Kidney epithelial cell (primary cell): ENCODE measurements at regions not wholly inside any gene's neighbourhood (a gene's known extent, or its start where the extent isn't known, plus 50 kb on each side); places are given as distances from the start of the nearest gene placed in this dataset.
A peak's percentile ranks its signal among the peaks of the same experiment; 100 is the strongest.

Source experiments
- DNase-seq: peaks from one replicate; pipeline ENCODE4 v3.0.0-alpha.2; 2010; ENCODE audit warnings: low read depth
- H3K27me3 ChIP-seq: 2 replicates; pipeline ENCODE4 v1.6.0; 2011; ENCODE audit warnings: low read length; ENCODE audit not compliant: control insufficient read depth, insufficient read depth
- H3K36me3 ChIP-seq: 2 replicates; pipeline ENCODE4 v1.5.1; 2011; ENCODE audit warnings: low read length; ENCODE audit not compliant: control insufficient read depth, insufficient read depth
- H3K4me3 ChIP-seq: 2 replicates; pipeline ENCODE4 v1.5.1; 2011; ENCODE audit warnings: low read depth, mild to moderate bottlenecking, control low read depth, low read length
- TF ChIP-seq, protein P1 (sequence below): IDR thresholded peaks from 2 replicates; pipeline ENCODE4 v1.5.1; 2011; ENCODE audit warnings: mild to moderate bottlenecking, moderate library complexity, low read length, control low read depth, inconsistent platforms; ENCODE audit not compliant: insufficient read depth, poor library complexity, severe bottlenecking

DNA sequence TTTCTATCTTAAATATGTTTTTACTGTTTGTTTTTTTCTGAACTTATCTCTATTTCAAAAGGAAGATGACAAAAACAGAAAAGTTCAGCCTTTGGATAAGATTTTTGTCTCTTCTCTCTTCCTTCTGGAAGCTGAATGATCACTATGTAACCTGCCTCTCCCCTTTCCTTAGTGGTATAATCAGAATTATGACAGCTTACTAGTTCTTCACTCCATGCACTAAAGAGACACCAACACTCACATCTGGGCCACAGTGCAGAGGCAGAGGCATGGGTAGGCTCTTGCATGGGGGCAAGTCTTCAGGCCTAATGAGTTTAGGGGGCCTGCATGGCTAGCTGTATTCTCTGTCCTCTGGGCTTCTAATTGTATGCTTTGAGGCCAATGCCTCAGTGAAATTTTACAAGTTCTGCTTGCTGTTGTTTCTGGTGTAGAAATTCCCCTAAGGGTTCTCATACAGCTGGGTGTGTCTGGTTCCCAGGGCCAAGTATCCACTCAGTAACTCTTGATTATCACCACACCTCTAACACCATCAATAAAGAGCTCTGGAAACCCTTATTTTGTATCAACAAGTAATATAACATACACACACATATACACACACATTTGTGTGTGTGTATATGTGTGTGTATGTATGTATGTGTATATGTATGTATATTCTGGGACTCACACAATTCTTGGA, 96.8 kb upstream of the POM121L12 start:
- TF ChIP-seq, protein P1, sequence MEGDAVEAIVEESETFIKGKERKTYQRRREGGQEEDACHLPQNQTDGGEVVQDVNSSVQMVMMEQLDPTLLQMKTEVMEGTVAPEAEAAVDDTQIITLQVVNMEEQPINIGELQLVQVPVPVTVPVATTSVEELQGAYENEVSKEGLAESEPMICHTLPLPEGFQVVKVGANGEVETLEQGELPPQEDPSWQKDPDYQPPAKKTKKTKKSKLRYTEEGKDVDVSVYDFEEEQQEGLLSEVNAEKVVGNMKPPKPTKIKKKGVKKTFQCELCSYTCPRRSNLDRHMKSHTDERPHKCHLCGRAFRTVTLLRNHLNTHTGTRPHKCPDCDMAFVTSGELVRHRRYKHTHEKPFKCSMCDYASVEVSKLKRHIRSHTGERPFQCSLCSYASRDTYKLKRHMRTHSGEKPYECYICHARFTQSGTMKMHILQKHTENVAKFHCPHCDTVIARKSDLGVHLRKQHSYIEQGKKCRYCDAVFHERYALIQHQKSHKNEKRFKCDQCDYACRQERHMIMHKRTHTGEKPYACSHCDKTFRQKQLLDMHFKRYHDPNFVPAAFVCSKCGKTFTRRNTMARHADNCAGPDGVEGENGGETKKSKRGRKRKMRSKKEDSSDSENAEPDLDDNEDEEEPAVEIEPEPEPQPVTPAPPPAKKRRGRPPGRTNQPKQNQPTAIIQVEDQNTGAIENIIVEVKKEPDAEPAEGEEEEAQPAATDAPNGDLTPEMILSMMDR = no peak
- H3K4me3 ChIP-seq = no peak overlapping the region
- H3K27me3 ChIP-seq = no peaks in the 10 kb centered on the region
- DNase-seq = no peak
- H3K36me3 ChIP-seq = no peaks in the 10 kb centered on the region

DNA sequence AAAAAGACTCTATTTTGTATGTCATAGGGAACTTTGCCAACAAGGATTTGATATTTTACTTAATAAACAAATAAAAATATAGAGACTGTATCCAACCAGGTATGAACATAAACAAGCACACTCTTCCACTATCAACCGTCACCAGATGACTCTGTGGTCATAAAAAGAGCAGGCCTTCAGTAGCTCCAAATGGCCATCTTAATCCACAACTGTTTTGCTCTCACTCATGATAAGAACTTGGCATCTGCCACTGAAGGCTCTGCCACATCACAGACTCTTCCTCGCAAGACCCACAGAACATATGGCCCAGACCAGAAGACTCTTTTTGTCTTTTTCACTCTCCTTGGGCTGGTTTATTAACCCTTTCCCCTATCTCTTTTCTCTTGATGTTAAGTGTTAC, 98.7 kb upstream of the POM121L12 start:
- no peak for DNase-seq
- Histone ChIP-seq H3K27me3 (no peaks in the 10 kb centered on the region), H3K36me3 (no peaks in the 10 kb centered on the region), H3K4me3 (no peak overlapping the region)
- TF ChIP-seq, protein P1 = no peak

DNA sequence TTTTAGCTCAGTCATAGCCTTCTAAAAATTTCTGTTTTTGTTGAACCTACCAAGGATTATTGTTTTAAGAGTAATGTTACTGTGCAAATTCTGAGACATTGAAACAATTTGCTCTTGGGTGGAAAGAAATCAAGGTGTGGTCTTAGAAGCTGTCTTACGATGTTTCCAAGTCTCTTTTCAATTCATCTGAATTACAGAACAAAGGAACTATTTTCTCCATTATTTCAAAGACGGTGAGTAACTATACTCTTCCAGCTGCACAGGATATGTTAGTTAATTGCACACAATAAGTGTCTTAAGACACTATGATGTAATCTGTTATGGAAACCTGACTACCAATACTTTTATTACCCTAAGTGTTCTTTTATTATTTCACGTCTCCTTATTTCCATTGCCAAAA, 106.8 kb upstream of the POM121L12 start:
- H3K4me3 ChIP-seq = no peak overlapping the region
- peak; percentile 29 for DNase-seq
- no peaks in the 10 kb centered on the region for H3K27me3 ChIP-seq
- H3K36me3 ChIP-seq = no peaks in the 10 kb centered on the region
- TF ChIP-seq, protein P1 = no peak

DNA sequence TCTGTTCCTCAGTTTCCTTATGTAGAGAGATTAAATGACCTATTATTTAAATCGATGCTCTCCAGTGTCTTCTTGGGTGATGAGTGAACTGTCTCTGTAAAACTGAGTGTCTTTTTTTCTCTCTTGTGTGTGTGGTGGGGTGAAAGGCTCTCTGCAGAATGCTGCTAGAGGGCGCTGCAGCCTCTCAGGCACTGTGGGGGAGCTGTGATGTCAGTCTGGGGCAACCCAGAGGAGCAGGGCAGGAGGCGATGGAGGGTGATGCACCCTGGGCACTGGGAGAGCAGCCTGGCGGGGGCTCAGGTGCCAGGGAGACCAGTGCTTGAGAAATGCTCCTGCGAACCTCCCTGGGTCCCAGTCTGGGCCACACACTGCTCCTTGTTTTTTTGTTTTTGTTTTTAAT, 110.1 kb upstream of the POM121L12 start:
- TF ChIP-seq, protein P1 = no peak
- H3K27me3 ChIP-seq = no peaks in the 10 kb centered on the region
- no peak for DNase-seq
- H3K4me3 ChIP-seq = no peak overlapping the region
- H3K36me3 ChIP-seq = no peaks in the 10 kb centered on the region

DNA sequence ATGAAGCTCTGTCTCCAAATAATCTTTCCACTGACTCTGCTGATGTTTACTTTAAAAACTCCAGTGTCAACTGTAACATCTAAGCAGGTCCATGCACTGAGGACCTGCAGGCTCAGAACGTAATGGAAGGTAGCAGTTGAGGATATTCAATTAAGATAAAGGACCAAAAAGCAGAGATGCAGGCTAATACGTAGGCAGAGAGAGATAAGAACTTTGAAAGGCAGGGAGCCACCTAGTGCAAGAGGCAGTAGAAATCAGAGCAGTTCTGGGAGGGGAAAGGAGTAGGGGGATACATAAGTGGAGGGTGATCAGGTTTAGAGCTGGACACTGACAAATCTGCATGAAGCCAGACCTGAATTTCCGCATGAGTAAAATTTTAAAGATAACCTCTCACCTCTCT, 114.5 kb upstream of the POM121L12 start:
- H3K27me3 ChIP-seq = no peaks in the 10 kb centered on the region
- TF ChIP-seq, protein P1 = no peak
- no peaks in the 10 kb centered on the region for H3K36me3 ChIP-seq
- DNase-seq = no peak
- no peak overlapping the region for H3K4me3 ChIP-seq

DNA sequence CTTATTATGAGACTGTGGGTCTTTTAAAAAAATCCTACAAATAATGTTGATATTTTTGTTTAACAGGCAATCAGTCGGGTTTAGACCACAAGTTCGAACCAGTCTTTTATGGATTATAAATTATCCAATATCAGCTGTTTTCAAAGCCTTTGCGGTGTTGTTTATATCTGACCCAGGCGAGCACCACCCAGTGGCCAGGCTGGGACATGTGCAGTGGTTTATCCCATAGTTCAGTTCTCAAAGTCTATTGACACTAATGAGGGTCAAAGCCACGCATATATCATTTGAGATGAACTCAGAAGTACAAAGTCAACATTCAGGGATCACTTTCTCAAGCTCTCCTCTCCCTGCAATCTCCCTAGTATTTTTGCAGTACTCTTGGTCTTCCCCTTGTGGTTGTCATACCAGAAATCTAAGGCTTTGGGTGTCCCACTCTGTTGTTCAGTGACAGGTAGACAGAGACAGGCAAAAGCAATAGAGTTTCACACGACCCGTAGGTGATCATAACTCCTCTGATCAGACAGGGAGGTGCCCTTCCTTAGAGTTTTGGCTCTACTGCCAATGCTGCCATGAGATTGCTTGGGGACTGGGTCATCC, 117.4 kb upstream of the POM121L12 start:
- Histone ChIP-seq H3K27me3 (no peaks in the 10 kb centered on the region), H3K4me3 (no peak overlapping the region), H3K36me3 (no peaks in the 10 kb centered on the region)
- no peak for DNase-seq
- TF ChIP-seq, protein P1 = peak; percentile 46
